GM12878 (cell line): ENCODE measurements at regions not wholly inside any gene's neighbourhood (a gene's known extent, or its start where the extent isn't known, plus 50 kb on each side); places are given as distances from the start of the nearest gene placed in this dataset.

Source experiments
- ATAC-seq: fragments of 200-7000 bp; cut with Tn5 transposase; 3 replicates; pipeline ENCODE4 v1.9.1; 2020; ENCODE audit warnings: mild to moderate bottlenecking, moderate library complexity
- BruUV-seq: library from RNA; stranded (reverse); fragments of 400-500 nt; replicated peaks from 2 replicates; lab custom pipeline; 2021; lab: Mats Ljungman, UMichigan
- CTCF ChIA-PET: fragments of 300-600 bp; sonication (Branson Sonifier 250); formaldehyde crosslinking; extraction: SDS; loops from one replicate; lab custom pipeline; 2021; ENCODE audit warnings: inconsistent platforms; lab: Yijun Ruan, JAX
- POLR2A ChIA-PET: fragments of 350-600 bp; formaldehyde crosslinking; extraction: SDS; loops from one replicate; lab custom pipeline; 2021; ENCODE audit warnings: inconsistent platforms; lab: Charles Lee
- RAD21 ChIA-PET: fragments of 300-600 bp; sonication (Branson Sonifier 250); formaldehyde crosslinking; loops from one replicate; lab custom pipeline; 2023; ENCODE audit warnings: antibody characterized with exemption; ENCODE audit not compliant: unreplicated experiment; lab: Charles Lee
- SMC1A ChIA-PET: fragments of 300-600 bp; sonication (Branson Sonifier 250); formaldehyde crosslinking; loops from one replicate; lab custom pipeline; 2023; ENCODE audit not compliant: unreplicated experiment, uncharacterized antibody; lab: Charles Lee
- DNase-seq: peaks from one replicate; pipeline ENCODE4 v3.0.0-alpha.2; 2011; ENCODE audit warnings: low read depth, low spot score
- FAIRE-seq: peaks from 3 replicates; lab custom pipeline; 2011; peaks lifted over from hg19 to GRCh38; lab: Jason Lieb, UNC
- H2AFZ ChIP-seq: 2 replicates; pipeline ENCODE4 v1.6.0; 2011; ENCODE audit warnings: low read depth, low read length, control low read depth; ENCODE audit not compliant: control insufficient read depth
- H3K27ac ChIP-seq: 2 replicates; pipeline ENCODE4 v1.5.1; 2011; ENCODE audit warnings: control low read depth; ENCODE audit not compliant: control insufficient read depth, insufficient read depth
- H3K27me3 ChIP-seq, 2 experiments: replicated peaks in 1 of 2; 2 replicates each; pipeline versions ENCODE4 v1.6.0 to v1.6.1; 2011; ENCODE audit warnings: low read length in 1 of 2; ENCODE audit not compliant: control insufficient read depth in 2 of 2, insufficient read depth in 2 of 2
- H3K36me3 ChIP-seq, 2 experiments: 2 replicates each; pipeline ENCODE4 v1.5.1; 2011; ENCODE audit warnings: low read length in 1 of 2; ENCODE audit not compliant: control insufficient read depth in 2 of 2, insufficient read depth in 2 of 2
- H3K4me1 ChIP-seq: 2 replicates; pipeline ENCODE4 v1.6.1; 2011; ENCODE audit warnings: mild to moderate bottlenecking, low read length, moderate library complexity, mixed read lengths; ENCODE audit not compliant: control insufficient read depth, insufficient read depth
- H3K4me2 ChIP-seq: 2 replicates; pipeline ENCODE4 v1.6.0; 2011; ENCODE audit warnings: control low read depth; ENCODE audit not compliant: control insufficient read depth, insufficient read depth
- H3K4me3 ChIP-seq: fragments of 200-600 bp; sonication (generic); 2 replicates; pipeline ENCODE4 v1.5.1; 2016
- H3K79me2 ChIP-seq: 2 replicates; pipeline ENCODE4 v1.6.0; 2011; ENCODE audit warnings: low read length; ENCODE audit not compliant: control insufficient read depth, insufficient read depth
- H3K9ac ChIP-seq: 2 replicates; pipeline ENCODE4 v1.8.0; 2011; ENCODE audit warnings: low read length, control low read depth, mixed read lengths; ENCODE audit not compliant: control insufficient read depth, insufficient read depth
- H3K9me3 ChIP-seq: replicated peaks from 3 replicates; pipeline ENCODE4 v1.5.1; 2011; ENCODE audit warnings: mild to moderate bottlenecking, low read length; ENCODE audit not compliant: control insufficient read depth, insufficient read depth
- H4K20me1 ChIP-seq: 2 replicates; pipeline ENCODE4 v1.6.0; 2011; ENCODE audit not compliant: control insufficient read depth, insufficient read depth
- BRCA1 ChIP-seq: IDR thresholded peaks from 2 replicates; pipeline ENCODE4 v1.6.1; 2011; ENCODE audit warnings: low read depth, low read length, improper control_type of control experiment
- CBFB ChIP-seq: IDR thresholded peaks from 2 replicates; pipeline ENCODE4 v1.6.1; 2016; ENCODE audit warnings: antibody characterized with exemption, low read depth
- CBX5 ChIP-seq: sonication (generic); IDR thresholded peaks from 2 replicates; pipeline ENCODE4 v1.6.1; 2016; ENCODE audit warnings: low read depth, moderate library complexity, mild to moderate bottlenecking, inconsistent platforms
- CREM ChIP-seq: IDR thresholded peaks from 2 replicates; pipeline ENCODE4 v1.6.1; 2014; ENCODE audit warnings: antibody characterized with exemption, low read depth
- IRF4 ChIP-seq: IDR thresholded peaks from 2 replicates; pipeline ENCODE4 v1.6.1; 2011; ENCODE audit warnings: low read depth, low read length
- MXI1 ChIP-seq: fragments of 150-350 bp; IDR thresholded peaks from 2 replicates; pipeline ENCODE4 v1.6.1; 2011; ENCODE audit warnings: low read depth, mild to moderate bottlenecking, inconsistent platforms, low read length, improper control_type of control experiment
- NFYB ChIP-seq: IDR thresholded peaks from 2 replicates; pipeline ENCODE4 v1.6.1; 2011; ENCODE audit warnings: low read depth, mild to moderate bottlenecking, low read length, improper control_type of control experiment, moderate library complexity; ENCODE audit not compliant: insufficient read depth
- RUNX3 ChIP-seq: IDR thresholded peaks from 2 replicates; pipeline ENCODE4 v1.6.1; 2012; ENCODE audit warnings: low read length, inconsistent platforms
- SUPT20H ChIP-seq: IDR thresholded peaks from 2 replicates; pipeline ENCODE4 v1.6.1; 2011; ENCODE audit warnings: low read depth, mild to moderate bottlenecking, low read length, moderate library complexity, borderline replicate concordance; ENCODE audit not compliant: control insufficient read depth
- TBL1XR1 ChIP-seq: IDR thresholded peaks from 2 replicates; pipeline ENCODE4 v1.6.1; 2012; ENCODE audit warnings: low read depth, low read length, improper control_type of control experiment
- WGBS: methylation state at CpG from one replicate; pipeline ENCODE4 v1.1.6; 2016; ENCODE audit warnings: low lambda C conversion rate; ENCODE audit not compliant: insufficient replicate concordance, insufficient coverage; ENCODE audit errors: missing lambda C conversion rate; 5-methylcytosine and 5-hydroxymethylcytosine counted together
- in situ Hi-C: fragments of 300-500 bp; cut with MboI; formaldehyde crosslinking; loops from 9 replicates; pipeline ENCODE4 v1.14.3; 2018; ENCODE audit warnings: mixed read lengths
- intact Hi-C: fragments of 100-400 bp; cut with micrococcal nuclease; formaldehyde crosslinking; loops from one replicate; pipeline ENCODE4 v1.14.2; 2022; ENCODE audit not compliant: unreplicated experiment
- TF ChIP-seq, protein P1 (sequence below): fragments of 150-350 bp; IDR thresholded peaks from 2 replicates; pipeline ENCODE4 v1.6.1; 2014; ENCODE audit warnings: mild to moderate bottlenecking, low read depth, low read length
- TF ChIP-seq, protein P2 (sequence below): fragments of 450-650 bp; IDR thresholded peaks from 2 replicates; pipeline ENCODE4 v1.6.1; 2016; ENCODE audit warnings: mild to moderate bottlenecking, moderate library complexity, borderline replicate concordance
- TF ChIP-seq, protein P3 (sequence below): IDR thresholded peaks from 2 replicates; pipeline ENCODE4 v1.6.1; 2012; ENCODE audit warnings: low read depth, low read length, improper control_type of control experiment
- TF ChIP-seq, protein P4 (sequence below): IDR thresholded peaks from 2 replicates; pipeline ENCODE4 v1.6.1; 2012; ENCODE audit warnings: mild to moderate bottlenecking, low read depth, low read length

DNA sequence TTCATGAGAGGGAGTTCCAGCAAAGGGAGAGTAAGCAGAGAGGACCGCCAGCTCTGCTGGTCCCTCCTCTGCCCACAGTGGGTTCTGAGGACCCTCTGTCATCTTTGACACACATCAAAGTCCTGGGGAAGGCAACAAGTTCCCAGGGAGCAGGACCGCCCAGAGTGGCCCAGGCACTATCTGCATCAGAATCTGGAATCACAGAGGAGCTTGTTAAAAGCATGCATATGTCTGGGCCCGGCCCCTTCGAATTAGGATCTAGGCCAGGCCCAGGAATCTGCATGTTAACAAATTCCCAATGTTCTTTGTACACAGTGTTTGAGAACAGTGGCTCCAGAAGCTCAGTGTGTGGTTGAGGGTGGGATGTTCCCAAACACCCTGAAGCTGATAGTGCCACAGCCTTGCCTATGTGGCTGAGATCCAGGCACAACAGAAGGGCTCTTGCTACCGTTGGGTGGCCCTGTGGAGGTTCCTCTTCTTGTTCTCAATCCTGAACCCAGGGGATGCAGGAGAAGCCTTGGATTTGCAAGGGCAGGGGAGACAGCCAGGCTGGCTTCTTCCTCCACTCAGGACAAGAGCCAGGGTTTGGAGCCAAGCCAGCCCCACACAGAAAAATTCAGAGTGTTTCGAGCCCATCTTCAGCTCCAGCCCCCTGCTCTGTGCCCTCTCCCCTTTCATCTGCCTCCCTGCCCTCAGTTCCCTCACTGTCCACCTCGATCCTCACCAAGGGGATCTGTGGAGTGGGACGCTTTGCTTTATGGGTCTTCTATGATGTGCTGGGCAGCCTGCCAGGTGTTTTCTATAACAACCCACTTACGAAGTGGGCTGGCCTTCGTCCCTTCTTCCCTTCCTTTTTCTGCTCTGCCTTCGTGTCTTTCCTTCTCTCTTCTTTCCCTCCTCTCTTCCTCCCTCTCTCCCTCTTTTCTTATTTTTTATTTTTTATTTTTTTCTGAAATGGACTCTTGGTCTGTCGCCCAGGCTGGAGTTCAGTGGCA, 129.0 kb upstream of the TMPRSS2 start:
- FAIRE-seq (no peak), ATAC-seq (no peak), DNase-seq (no peak)
- intact Hi-C loops: no loop called here
- Histone ChIP-seq H3K4me3 (no peak overlapping the region), H3K27me3 (no peaks in the 10 kb centered on the region), H3K9me3 (no peaks in the 10 kb centered on the region; the same call in 2 of the 3 replicates), H3K36me3 (no peaks in the 10 kb centered on the region), H3K79me2 (no peaks in the 10 kb centered on the region), H3K9ac (no peak overlapping the region), H2AFZ (no peak overlapping the region), H3K27ac (no peak overlapping the region), H4K20me1 (no peaks in the 10 kb centered on the region), H3K4me2 (no peak overlapping the region), H3K4me1 (no peaks in the 10 kb centered on the region)
- ChIA-PET POLR2A (no interaction called here), CTCF (no interaction called here), RAD21 (no interaction called here), SMC1A (interaction anchor here (0.7 kb wide), 1 partner anchor 49 kb away, joined by 3 read pairs; no protein-coding TSS in a partner anchor)
- WGBS: 19% methylated on average over 12 of the region's 12 CpGs
- no TSS peak for BruUV-seq
- in situ Hi-C loops: no loop called here
- TF ChIP-seq BRCA1: no peak
- TF ChIP-seq SUPT20H: no peak
- no peak for TF ChIP-seq NFYB
- TF ChIP-seq TBL1XR1: no peak
- no peak for TF ChIP-seq RUNX3
- TF ChIP-seq, protein P1, sequence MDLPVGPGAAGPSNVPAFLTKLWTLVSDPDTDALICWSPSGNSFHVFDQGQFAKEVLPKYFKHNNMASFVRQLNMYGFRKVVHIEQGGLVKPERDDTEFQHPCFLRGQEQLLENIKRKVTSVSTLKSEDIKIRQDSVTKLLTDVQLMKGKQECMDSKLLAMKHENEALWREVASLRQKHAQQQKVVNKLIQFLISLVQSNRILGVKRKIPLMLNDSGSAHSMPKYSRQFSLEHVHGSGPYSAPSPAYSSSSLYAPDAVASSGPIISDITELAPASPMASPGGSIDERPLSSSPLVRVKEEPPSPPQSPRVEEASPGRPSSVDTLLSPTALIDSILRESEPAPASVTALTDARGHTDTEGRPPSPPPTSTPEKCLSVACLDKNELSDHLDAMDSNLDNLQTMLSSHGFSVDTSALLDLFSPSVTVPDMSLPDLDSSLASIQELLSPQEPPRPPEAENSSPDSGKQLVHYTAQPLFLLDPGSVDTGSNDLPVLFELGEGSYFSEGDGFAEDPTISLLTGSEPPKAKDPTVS: no peak
- TF ChIP-seq CREM: no peak
- TF ChIP-seq CBX5: no peak
- TF ChIP-seq, protein P2, sequence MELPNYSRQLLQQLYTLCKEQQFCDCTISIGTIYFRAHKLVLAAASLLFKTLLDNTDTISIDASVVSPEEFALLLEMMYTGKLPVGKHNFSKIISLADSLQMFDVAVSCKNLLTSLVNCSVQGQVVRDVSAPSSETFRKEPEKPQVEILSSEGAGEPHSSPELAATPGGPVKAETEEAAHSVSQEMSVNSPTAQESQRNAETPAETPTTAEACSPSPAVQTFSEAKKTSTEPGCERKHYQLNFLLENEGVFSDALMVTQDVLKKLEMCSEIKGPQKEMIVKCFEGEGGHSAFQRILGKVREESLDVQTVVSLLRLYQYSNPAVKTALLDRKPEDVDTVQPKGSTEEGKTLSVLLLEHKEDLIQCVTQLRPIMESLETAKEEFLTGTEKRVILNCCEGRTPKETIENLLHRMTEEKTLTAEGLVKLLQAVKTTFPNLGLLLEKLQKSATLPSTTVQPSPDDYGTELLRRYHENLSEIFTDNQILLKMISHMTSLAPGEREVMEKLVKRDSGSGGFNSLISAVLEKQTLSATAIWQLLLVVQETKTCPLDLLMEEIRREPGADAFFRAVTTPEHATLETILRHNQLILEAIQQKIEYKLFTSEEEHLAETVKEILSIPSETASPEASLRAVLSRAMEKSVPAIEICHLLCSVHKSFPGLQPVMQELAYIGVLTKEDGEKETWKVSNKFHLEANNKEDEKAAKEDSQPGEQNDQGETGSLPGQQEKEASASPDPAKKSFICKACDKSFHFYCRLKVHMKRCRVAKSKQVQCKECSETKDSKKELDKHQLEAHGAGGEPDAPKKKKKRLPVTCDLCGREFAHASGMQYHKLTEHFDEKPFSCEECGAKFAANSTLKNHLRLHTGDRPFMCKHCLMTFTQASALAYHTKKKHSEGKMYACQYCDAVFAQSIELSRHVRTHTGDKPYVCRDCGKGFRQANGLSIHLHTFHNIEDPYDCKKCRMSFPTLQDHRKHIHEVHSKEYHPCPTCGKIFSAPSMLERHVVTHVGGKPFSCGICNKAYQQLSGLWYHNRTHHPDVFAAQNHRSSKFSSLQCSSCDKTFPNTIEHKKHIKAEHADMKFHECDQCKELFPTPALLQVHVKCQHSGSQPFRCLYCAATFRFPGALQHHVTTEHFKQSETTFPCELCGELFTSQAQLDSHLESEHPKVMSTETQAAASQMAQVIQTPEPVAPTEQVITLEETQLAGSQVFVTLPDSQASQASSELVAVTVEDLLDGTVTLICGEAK: no peak
- no peak for TF ChIP-seq IRF4
- TF ChIP-seq CBFB: no peak
- TF ChIP-seq, protein P3, sequence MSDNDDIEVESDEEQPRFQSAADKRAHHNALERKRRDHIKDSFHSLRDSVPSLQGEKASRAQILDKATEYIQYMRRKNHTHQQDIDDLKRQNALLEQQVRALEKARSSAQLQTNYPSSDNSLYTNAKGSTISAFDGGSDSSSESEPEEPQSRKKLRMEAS: no peak
- TF ChIP-seq, protein P4, sequence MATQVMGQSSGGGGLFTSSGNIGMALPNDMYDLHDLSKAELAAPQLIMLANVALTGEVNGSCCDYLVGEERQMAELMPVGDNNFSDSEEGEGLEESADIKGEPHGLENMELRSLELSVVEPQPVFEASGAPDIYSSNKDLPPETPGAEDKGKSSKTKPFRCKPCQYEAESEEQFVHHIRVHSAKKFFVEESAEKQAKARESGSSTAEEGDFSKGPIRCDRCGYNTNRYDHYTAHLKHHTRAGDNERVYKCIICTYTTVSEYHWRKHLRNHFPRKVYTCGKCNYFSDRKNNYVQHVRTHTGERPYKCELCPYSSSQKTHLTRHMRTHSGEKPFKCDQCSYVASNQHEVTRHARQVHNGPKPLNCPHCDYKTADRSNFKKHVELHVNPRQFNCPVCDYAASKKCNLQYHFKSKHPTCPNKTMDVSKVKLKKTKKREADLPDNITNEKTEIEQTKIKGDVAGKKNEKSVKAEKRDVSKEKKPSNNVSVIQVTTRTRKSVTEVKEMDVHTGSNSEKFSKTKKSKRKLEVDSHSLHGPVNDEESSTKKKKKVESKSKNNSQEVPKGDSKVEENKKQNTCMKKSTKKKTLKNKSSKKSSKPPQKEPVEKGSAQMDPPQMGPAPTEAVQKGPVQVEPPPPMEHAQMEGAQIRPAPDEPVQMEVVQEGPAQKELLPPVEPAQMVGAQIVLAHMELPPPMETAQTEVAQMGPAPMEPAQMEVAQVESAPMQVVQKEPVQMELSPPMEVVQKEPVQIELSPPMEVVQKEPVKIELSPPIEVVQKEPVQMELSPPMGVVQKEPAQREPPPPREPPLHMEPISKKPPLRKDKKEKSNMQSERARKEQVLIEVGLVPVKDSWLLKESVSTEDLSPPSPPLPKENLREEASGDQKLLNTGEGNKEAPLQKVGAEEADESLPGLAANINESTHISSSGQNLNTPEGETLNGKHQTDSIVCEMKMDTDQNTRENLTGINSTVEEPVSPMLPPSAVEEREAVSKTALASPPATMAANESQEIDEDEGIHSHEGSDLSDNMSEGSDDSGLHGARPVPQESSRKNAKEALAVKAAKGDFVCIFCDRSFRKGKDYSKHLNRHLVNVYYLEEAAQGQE: no peak
- TF ChIP-seq MXI1: no peak
